OCI-LY1 (cell line): ENCODE measurements at regions not wholly inside any gene's neighbourhood (a gene's known extent, or its start where the extent isn't known, plus 50 kb on each side); places are given as distances from the start of the nearest gene placed in this dataset.

ENCODE experiments used
- H2AFZ ChIP-seq: fragments of 200-600 bp; sonication (generic), shearing (Covaris generic); 2 replicates; pipeline ENCODE4 v1.6.0; 2014; ENCODE audit warnings: antibody characterized with exemption, mild to moderate bottlenecking, low read length
- H3F3A ChIP-seq: fragments of 200-600 bp; sonication (generic), shearing (Covaris generic); 2 replicates; pipeline ENCODE4 v1.6.0; 2014; ENCODE audit warnings: mild to moderate bottlenecking, antibody characterized with exemption, low read length, moderate library complexity; ENCODE audit not compliant: insufficient read depth
- H3K27ac ChIP-seq: fragments of 200-600 bp; sonication (generic); 2 replicates; pipeline ENCODE4 v1.5.1; 2014; ENCODE audit warnings: low read length, mixed run types, mild to moderate bottlenecking, low read depth; ENCODE audit not compliant: poor library complexity, severe bottlenecking
- H3K27me3 ChIP-seq: fragments of 200-600 bp; sonication (generic); 2 replicates; pipeline ENCODE4 v1.6.0; 2014; ENCODE audit warnings: antibody characterized with exemption, mild to moderate bottlenecking, low read length, moderate library complexity; ENCODE audit not compliant: insufficient read depth
- H3K36me3 ChIP-seq: fragments of 200-600 bp; sonication (generic); 2 replicates; pipeline ENCODE4 v1.6.1; 2014; ENCODE audit warnings: mild to moderate bottlenecking, antibody characterized with exemption, low read length, moderate library complexity, mixed read lengths; ENCODE audit not compliant: insufficient read depth
- H3K4me1 ChIP-seq: fragments of 200-600 bp; sonication (generic); 2 replicates; pipeline ENCODE4 v1.5.1; 2014; ENCODE audit warnings: mild to moderate bottlenecking, low read length, moderate library complexity; ENCODE audit not compliant: insufficient read depth, severe bottlenecking
- H3K4me2 ChIP-seq: fragments of 200-600 bp; sonication (generic), shearing (Covaris generic); 2 replicates; pipeline ENCODE4 v1.6.1; 2014; ENCODE audit warnings: low read length
- H3K4me3 ChIP-seq: fragments of 200-600 bp; sonication (generic); 2 replicates; pipeline ENCODE4 v1.5.1; 2014; ENCODE audit warnings: low read length, low read depth, mild to moderate bottlenecking, mixed read lengths; ENCODE audit not compliant: poor library complexity, severe bottlenecking
- H3K79me2 ChIP-seq: fragments of 200-600 bp; shearing (Covaris generic); 2 replicates; pipeline ENCODE4 v1.6.1; 2016; ENCODE audit warnings: mixed run types, low read length, mixed read lengths; ENCODE audit not compliant: insufficient read depth
- H3K9ac ChIP-seq: fragments of 200-600 bp; sonication (generic), shearing (Covaris generic); 2 replicates; pipeline ENCODE4 v1.6.1; 2014; ENCODE audit warnings: mild to moderate bottlenecking, low read length, mixed read lengths
- H3K9me2 ChIP-seq: fragments of 200-600 bp; sonication (generic), shearing (Covaris generic); 2 replicates; pipeline ENCODE4 v1.6.1; 2014; ENCODE audit warnings: low read depth, mild to moderate bottlenecking, low read length, mixed read lengths
- H3K9me3 ChIP-seq: fragments of 200-600 bp; shearing (Covaris generic); 2 replicates; pipeline ENCODE4 v1.6.1; 2014; ENCODE audit warnings: low read length, mixed read lengths
- H4K20me1 ChIP-seq: fragments of 200-600 bp; sonication (generic), shearing (Covaris generic); 2 replicates; pipeline ENCODE4 v1.6.0; 2016; ENCODE audit warnings: mild to moderate bottlenecking, low read length; ENCODE audit not compliant: insufficient read depth
- EZH2 ChIP-seq: fragments of 200-600 bp; sonication (generic), shearing (Covaris generic); IDR thresholded peaks from 2 replicates; pipeline ENCODE4 v1.8.0; 2017; ENCODE audit warnings: borderline replicate concordance, mixed run types, mild to moderate bottlenecking, antibody characterized with exemption, low read length, moderate library complexity, mixed read lengths
- TF ChIP-seq, protein P1 (sequence below): fragments of 200-600 bp; sonication (generic), shearing (Covaris generic); IDR thresholded peaks from 2 replicates; pipeline ENCODE4 v1.5.1; 2017; ENCODE audit warnings: mild to moderate bottlenecking, antibody characterized with exemption, low read length, moderate library complexity, mixed read lengths

GRCh38 chr1:99496067-99496466 is 149.8 kb upstream of the PALMD start:
- no peaks in the 10 kb centered on the region for H3K9me2 ChIP-seq
- H3K27ac ChIP-seq: no peak overlapping the region
- H3K79me2 ChIP-seq: no peaks in the 10 kb centered on the region
- H3K27me3 ChIP-seq: no peaks in the 10 kb centered on the region
- H3F3A ChIP-seq: no peaks in the 10 kb centered on the region
- no peak overlapping the region for H2AFZ ChIP-seq
- H4K20me1 ChIP-seq: no peaks in the 10 kb centered on the region
- H3K9me3 ChIP-seq: no peaks in the 10 kb centered on the region
- no peak overlapping the region for H3K4me2 ChIP-seq
- no peaks in the 10 kb centered on the region for H3K4me1 ChIP-seq
- no peak for TF ChIP-seq EZH2
- TF ChIP-seq, protein P1, sequence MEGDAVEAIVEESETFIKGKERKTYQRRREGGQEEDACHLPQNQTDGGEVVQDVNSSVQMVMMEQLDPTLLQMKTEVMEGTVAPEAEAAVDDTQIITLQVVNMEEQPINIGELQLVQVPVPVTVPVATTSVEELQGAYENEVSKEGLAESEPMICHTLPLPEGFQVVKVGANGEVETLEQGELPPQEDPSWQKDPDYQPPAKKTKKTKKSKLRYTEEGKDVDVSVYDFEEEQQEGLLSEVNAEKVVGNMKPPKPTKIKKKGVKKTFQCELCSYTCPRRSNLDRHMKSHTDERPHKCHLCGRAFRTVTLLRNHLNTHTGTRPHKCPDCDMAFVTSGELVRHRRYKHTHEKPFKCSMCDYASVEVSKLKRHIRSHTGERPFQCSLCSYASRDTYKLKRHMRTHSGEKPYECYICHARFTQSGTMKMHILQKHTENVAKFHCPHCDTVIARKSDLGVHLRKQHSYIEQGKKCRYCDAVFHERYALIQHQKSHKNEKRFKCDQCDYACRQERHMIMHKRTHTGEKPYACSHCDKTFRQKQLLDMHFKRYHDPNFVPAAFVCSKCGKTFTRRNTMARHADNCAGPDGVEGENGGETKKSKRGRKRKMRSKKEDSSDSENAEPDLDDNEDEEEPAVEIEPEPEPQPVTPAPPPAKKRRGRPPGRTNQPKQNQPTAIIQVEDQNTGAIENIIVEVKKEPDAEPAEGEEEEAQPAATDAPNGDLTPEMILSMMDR: no peak
- no peak overlapping the region for H3K4me3 ChIP-seq
- H3K9ac ChIP-seq: no peak overlapping the region
- H3K36me3 ChIP-seq: no peaks in the 10 kb centered on the region

DNA sequence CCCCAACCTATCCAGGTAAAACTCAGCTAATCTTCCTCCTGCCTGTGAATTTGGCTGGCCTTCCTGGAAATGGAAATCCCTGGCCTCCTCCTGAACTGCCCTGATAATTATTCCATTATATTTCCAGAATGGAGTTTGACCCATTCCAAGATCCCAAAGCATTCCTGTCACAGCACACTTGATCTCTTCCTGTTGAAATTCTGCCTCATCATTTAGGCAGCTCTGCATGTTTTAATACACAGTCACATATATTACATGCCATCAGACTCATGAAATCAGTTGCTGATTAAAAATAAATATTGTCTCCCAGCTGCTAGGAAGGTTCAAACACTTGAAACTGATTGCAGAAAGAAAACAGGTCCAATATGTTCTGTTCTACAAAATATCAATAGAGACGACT is 148.2 kb upstream of the PALMD start:
- TF ChIP-seq EZH2: no peak
- TF ChIP-seq, protein P1: no peak
- Histone ChIP-seq H3K4me3 (no peak overlapping the region), H3K9me3 (no peaks in the 10 kb centered on the region), H2AFZ (no peak overlapping the region), H4K20me1 (no peaks in the 10 kb centered on the region), H3K4me2 (no peak overlapping the region), H3F3A (no peaks in the 10 kb centered on the region), H3K9me2 (no peaks in the 10 kb centered on the region), H3K27ac (no peak overlapping the region), H3K4me1 (no peaks in the 10 kb centered on the region), H3K27me3 (no peaks in the 10 kb centered on the region), H3K79me2 (no peaks in the 10 kb centered on the region), H3K9ac (no peak overlapping the region), H3K36me3 (no peaks in the 10 kb centered on the region)

GRCh38 chr1:99500541-99500940 is 145.4 kb upstream of the PALMD start:
- Histone ChIP-seq H3K4me2 (no peak overlapping the region), H3K36me3 (no peaks in the 10 kb centered on the region), H3K4me1 (no peaks in the 10 kb centered on the region), H3K27me3 (no peaks in the 10 kb centered on the region), H3F3A (no peaks in the 10 kb centered on the region), H4K20me1 (no peaks in the 10 kb centered on the region), H3K9me3 (no peaks in the 10 kb centered on the region), H3K4me3 (no peak overlapping the region), H3K27ac (no peak overlapping the region), H3K79me2 (no peaks in the 10 kb centered on the region), H3K9ac (no peak overlapping the region), H2AFZ (no peak overlapping the region), H3K9me2 (no peaks in the 10 kb centered on the region)
- TF ChIP-seq, protein P1: no peak
- no peak for TF ChIP-seq EZH2
